Keratinocyte (primary cell): ENCODE measurements at regions not wholly inside any gene's neighbourhood (a gene's known extent, or its start where the extent isn't known, plus 50 kb on each side); places are given as distances from the start of the nearest gene placed in this dataset.

Experiments used
- DNase-seq: peaks from one replicate; pipeline ENCODE4 v3.0.0-alpha.2; 2011; ENCODE audit warnings: low read depth, missing footprints, low spot score
- FAIRE-seq: peaks from 2 replicates; lab custom pipeline; 2011; peaks lifted over from hg19 to GRCh38; lab: Jason Lieb, UNC
- H2AFZ ChIP-seq: 2 replicates; pipeline ENCODE4 v1.6.0; 2012; ENCODE audit warnings: low read length, control low read depth, inconsistent platforms; ENCODE audit not compliant: control insufficient read depth
- H3K27ac ChIP-seq: 2 replicates; pipeline ENCODE4 v1.5.1; 2011; ENCODE audit warnings: low read length; ENCODE audit not compliant: control insufficient read depth, insufficient read depth
- H3K27me3 ChIP-seq: 3 replicates; pipeline ENCODE4 v1.6.0; 2011; ENCODE audit warnings: low read length; ENCODE audit not compliant: control insufficient read depth, insufficient read depth; ENCODE audit errors: extremely low read depth
- H3K36me3 ChIP-seq, 2 experiments: 2 replicates in 1 of 2; 3 replicates in 1 of 2; pipeline ENCODE4 v1.5.1; 2011; ENCODE audit warnings: low read length in 2 of 2, mild to moderate bottlenecking in 1 of 2; ENCODE audit not compliant: control insufficient read depth in 2 of 2, insufficient read depth in 2 of 2; ENCODE audit errors: extremely low read depth in 1 of 2
- H3K4me1 ChIP-seq: 3 replicates; pipeline ENCODE4 v1.5.1; 2011; ENCODE audit warnings: low read length; ENCODE audit not compliant: control insufficient read depth, insufficient read depth; ENCODE audit errors: extremely low read depth
- H3K4me2 ChIP-seq: 3 replicates; pipeline ENCODE4 v1.6.0; 2011; ENCODE audit warnings: low read depth, low read length; ENCODE audit not compliant: control insufficient read depth, insufficient read depth; ENCODE audit errors: extremely low read depth
- H3K4me3 ChIP-seq, 3 experiments: fragments of 200-600 bp in 1 of 3; sonication (generic) in 1 of 3; 2 replicates in 2 of 3; 3 replicates in 1 of 3; pipeline ENCODE4 v1.5.1; 2011 to 2016; ENCODE audit warnings: low read length in 3 of 3, mild to moderate bottlenecking in 3 of 3, control low read depth in 2 of 3, inconsistent platforms in 1 of 3, low read depth in 1 of 3, mixed read lengths in 1 of 3, mixed run types in 1 of 3, moderate library complexity in 1 of 3; ENCODE audit not compliant: control insufficient read depth in 2 of 3, insufficient read depth in 2 of 3; ENCODE audit errors: extremely low read depth in 1 of 3
- H3K79me2 ChIP-seq: 2 replicates; pipeline ENCODE4 v1.6.0; 2012; ENCODE audit warnings: low read length; ENCODE audit not compliant: control insufficient read depth, insufficient read depth
- H3K9ac ChIP-seq: 3 replicates; pipeline ENCODE4 v1.6.0; 2011; ENCODE audit warnings: low read length; ENCODE audit not compliant: control insufficient read depth, insufficient read depth; ENCODE audit errors: extremely low read depth
- H3K9me1 ChIP-seq: 3 replicates; pipeline ENCODE4 v1.6.0; 2011; ENCODE audit warnings: low read length; ENCODE audit not compliant: control insufficient read depth, insufficient read depth; ENCODE audit errors: extremely low read depth
- H3K9me3 ChIP-seq: 2 replicates; pipeline ENCODE4 v1.5.1; 2012; ENCODE audit warnings: low read depth, low read length; ENCODE audit not compliant: control insufficient read depth
- H4K20me1 ChIP-seq: 3 replicates; pipeline ENCODE4 v1.6.0; 2011; ENCODE audit warnings: low read length; ENCODE audit not compliant: control insufficient read depth, insufficient read depth; ENCODE audit errors: extremely low read depth
- CTCF ChIP-seq, 3 experiments: IDR thresholded peaks in 1 of 3; conservative IDR thresholded peaks in 1 of 3; optimal IDR thresholded peaks in 1 of 3; 2 replicates in 2 of 3; 3 replicates in 1 of 3; pipeline versions ENCODE3 to v1.5.1; 2011; ENCODE audit warnings: low read length in 3 of 3, mild to moderate bottlenecking in 3 of 3, moderate library complexity in 2 of 3, control low read depth in 1 of 3, inconsistent platforms in 1 of 3; ENCODE audit not compliant: insufficient read depth in 2 of 3; ENCODE audit errors: extremely low read depth in 1 of 3
- EZH2 ChIP-seq: IDR thresholded peaks from one replicate; pipeline ENCODE4 v1.6.1; 2012; ENCODE audit warnings: inconsistent platforms, mild to moderate bottlenecking, low read length, moderate library complexity
- dilution Hi-C: fragments of 300-500 bp; cut with MboI; formaldehyde crosslinking; loops from one replicate; pipeline ENCODE4 v1.7.0; 2020; ENCODE audit warnings: low sequenced_read_pairs; ENCODE audit not compliant: extremely low pct_ligation_motif_present

- TF ChIP-seq EZH2: no peak
- TF ChIP-seq CTCF (optimal IDR thresholded peaks at IDR 0.05 in 1 of 3, IDR thresholded peaks at IDR 0.05 in 1 of 3, conservative IDR thresholded peaks at IDR 0.05 in 1 of 3; ENCODE audit: extremely low read depth in 1 of 3, insufficient read depth in 2 of 3, low read length in 3 of 3): no peak
- no peak overlapping the region for H3K4me3 ChIP-seq
- DNase-seq: no peak
- H4K20me1 ChIP-seq: no peaks in the 10 kb centered on the region
- no peaks in the 10 kb centered on the region for H3K79me2 ChIP-seq
- H2AFZ ChIP-seq: no peak overlapping the region
- H3K9me3 ChIP-seq: no peaks in the 10 kb centered on the region
- no peak overlapping the region for H3K9ac ChIP-seq
- no peaks in the 10 kb centered on the region for H3K36me3 ChIP-seq
- H3K9me1 ChIP-seq: no peaks in the 10 kb centered on the region
- H3K4me2 ChIP-seq: no peak overlapping the region
- H3K27me3 ChIP-seq: peaks cover 27% of the 10 kb centered on the region
- dilution Hi-C loops: no loop called here
- H3K4me1 ChIP-seq: peaks cover 13% of the 10 kb centered on the region
- FAIRE-seq: no peak
- H3K27ac ChIP-seq: no peak overlapping the region
These were observed 390.4 kb upstream of the PROK2 start for GRCh38 chr3:72175296-72175858.

- Histone ChIP-seq H3K79me2 (no peaks in the 10 kb centered on the region), H3K9ac (no peak overlapping the region), H3K27me3 (peaks cover 27% of the 10 kb centered on the region), H3K36me3 (no peaks in the 10 kb centered on the region), H3K9me1 (no peaks in the 10 kb centered on the region), H3K4me1 (peaks cover 13% of the 10 kb centered on the region), H3K9me3 (no peaks in the 10 kb centered on the region), H4K20me1 (no peaks in the 10 kb centered on the region), H3K4me2 (no peak overlapping the region), H3K4me3 (no peak overlapping the region), H3K27ac (no peak overlapping the region), H2AFZ (no peak overlapping the region)
- DNase-seq: no peak
- dilution Hi-C loops: no loop called here
- FAIRE-seq: no peak
- TF ChIP-seq CTCF (optimal IDR thresholded peaks at IDR 0.05 in 1 of 3, IDR thresholded peaks at IDR 0.05 in 1 of 3, conservative IDR thresholded peaks at IDR 0.05 in 1 of 3; ENCODE audit: extremely low read depth in 1 of 3, insufficient read depth in 2 of 3, low read length in 3 of 3) (no peak), EZH2 (no peak)
These were observed 389.9 kb upstream of the PROK2 start for GRCh38 chr3:72174890-72175289.
